ENCODE measurements at regions not wholly inside any gene's neighbourhood (a gene's known extent, or its start where the extent isn't known, plus 50 kb on each side); places are given as distances from the start of the nearest gene placed in this dataset.

DNA sequence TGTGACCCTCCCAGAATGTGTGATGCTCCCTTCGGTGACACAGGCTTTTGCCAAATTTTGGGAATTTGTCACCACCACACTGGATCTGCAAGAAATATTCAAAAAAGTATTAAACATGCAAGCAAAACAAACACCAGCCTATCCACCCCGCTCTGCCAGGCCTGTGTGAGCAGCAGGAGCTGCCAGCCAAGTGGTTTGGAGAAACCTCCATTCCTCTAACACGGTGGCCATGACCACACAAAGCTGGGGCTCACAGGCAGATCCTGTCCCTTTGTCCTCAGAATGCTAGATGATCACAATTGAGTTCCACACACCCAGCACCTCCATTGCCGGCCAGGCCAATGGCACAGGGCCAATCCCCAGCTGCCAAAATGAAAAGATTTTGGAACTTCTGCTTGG is 261.9 kb upstream of the PPP2R2D start:
- no peak overlapping the region for H3K4me3 ChIP-seq
- H3K9me3 ChIP-seq: peaks cover 16% of the 10 kb centered on the region
- no peaks in the 10 kb centered on the region for H3K27me3 ChIP-seq
- no peaks in the 10 kb centered on the region for H3K4me1 ChIP-seq
- no peak overlapping the region for H3K27ac ChIP-seq
- TF ChIP-seq POLR2AphosphoS5 (IDR thresholded peaks at IDR 0.05) (no peak), EP300 (IDR thresholded peaks at IDR 0.05) (no peak), POLR2A (IDR thresholded peaks at IDR 0.05) (no peak), CTCF (IDR thresholded peaks at IDR 0.05) (no peak)
- no peaks in the 10 kb centered on the region for H3K36me3 ChIP-seq
- WGBS: 90% methylated on average over 2 of the region's 4 CpGs
- DNase-seq (ENCODE audit: low spot score in 2 of 2): no peak

DNA sequence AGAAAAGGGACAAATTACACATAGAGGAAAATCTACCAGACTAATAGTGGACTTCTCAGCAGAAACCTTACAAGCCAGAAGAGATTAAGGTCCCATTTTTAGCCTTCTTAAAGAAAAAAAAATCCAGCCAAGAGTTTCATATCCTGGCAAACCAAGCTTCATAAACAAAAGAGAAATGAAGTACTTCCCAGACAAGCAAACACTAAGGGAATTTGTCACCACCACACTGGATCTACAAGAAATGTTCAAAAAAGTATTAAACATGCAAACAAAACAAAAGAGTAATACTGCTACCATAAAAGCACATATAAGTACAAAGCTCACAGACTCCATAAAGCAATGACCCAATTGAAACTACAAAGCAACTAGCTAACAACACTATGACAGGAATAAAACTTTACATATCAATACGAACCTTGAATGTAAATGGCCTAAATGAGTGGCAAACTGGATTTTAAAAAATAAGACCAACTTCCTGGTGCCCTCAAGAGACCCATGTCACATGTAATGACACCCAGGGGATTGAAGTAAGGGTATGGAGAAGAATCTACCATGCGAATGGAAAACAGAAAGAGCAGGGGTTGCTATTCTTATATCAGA is 260.7 kb upstream of the PPP2R2D start:
- H3K27me3 ChIP-seq: no peaks in the 10 kb centered on the region
- no peak for TF ChIP-seq EP300 (IDR thresholded peaks at IDR 0.05)
- 46% methylated on average over 2 of the region's 2 CpGs for WGBS

DNA sequence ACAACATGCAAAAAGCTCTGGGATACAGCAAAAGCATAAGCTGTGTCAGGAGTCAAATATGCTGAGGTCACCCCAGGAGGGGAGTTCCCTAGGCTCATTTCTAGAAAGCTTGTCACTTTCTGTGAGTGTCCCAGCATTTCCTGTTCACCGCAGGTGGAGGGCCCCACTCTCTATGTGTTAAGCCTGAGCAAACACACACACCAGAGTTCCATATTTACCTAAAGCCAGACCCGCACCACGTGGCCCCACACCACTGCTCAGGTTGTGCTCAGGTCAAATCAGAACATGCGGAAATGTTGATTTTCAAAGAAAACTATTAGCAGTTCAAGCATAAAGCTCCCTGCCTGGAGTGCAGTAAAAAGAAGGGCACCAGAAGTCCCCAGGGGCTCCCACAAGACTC is 259.6 kb upstream of the PPP2R2D start:
- Histone ChIP-seq H3K27me3 (no peaks in the 10 kb centered on the region), H3K36me3 (no peaks in the 10 kb centered on the region), H3K4me3 (no peak overlapping the region), H3K27ac (no peak overlapping the region), H3K9me3 (peaks cover 11% of the 10 kb centered on the region), H3K4me1 (no peaks in the 10 kb centered on the region)
- no peak for TF ChIP-seq POLR2AphosphoS5 (IDR thresholded peaks at IDR 0.05)
- TF ChIP-seq CTCF (IDR thresholded peaks at IDR 0.05): no peak
- TF ChIP-seq POLR2A (IDR thresholded peaks at IDR 0.05): no peak
- no peak for TF ChIP-seq EP300 (IDR thresholded peaks at IDR 0.05)
- DNase-seq (ENCODE audit: low spot score in 2 of 2): no peak
- WGBS: 67% methylated on average over 4 of the region's 4 CpGs

More for the DNA sequence above, 260.7 kb upstream of the PPP2R2D start:
- Histone ChIP-seq H3K27ac (no peak overlapping the region), H3K4me1 (no peaks in the 10 kb centered on the region), H3K36me3 (no peaks in the 10 kb centered on the region), H3K9me3 (peaks cover 16% of the 10 kb centered on the region), H3K4me3 (no peak overlapping the region)
- no peak for DNase-seq (ENCODE audit: low spot score in 2 of 2)

DNA sequence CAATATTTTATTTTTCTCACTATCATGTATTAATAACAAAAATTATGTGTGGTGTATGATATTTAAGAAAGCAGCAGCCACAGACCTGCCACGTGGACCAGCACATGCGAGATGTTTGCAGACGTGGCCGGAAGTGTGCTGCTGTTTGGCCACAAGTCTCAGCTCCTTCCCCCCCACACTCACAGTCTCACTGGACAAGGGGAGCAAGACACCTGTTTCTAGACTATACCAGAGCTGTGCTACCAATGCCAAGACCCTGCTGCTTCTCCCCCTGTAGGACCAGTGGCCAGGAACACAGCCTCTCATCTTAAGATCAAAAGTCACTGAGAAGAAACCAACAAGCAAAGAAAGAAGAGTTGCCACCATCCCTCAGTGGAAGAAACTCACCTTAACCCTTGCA is 258.9 kb upstream of the PPP2R2D start:
- 82% methylated on average over 4 of the region's 4 CpGs for WGBS
- TF ChIP-seq POLR2AphosphoS5 (IDR thresholded peaks at IDR 0.05) (no peak), POLR2A (IDR thresholded peaks at IDR 0.05) (no peak), CTCF (IDR thresholded peaks at IDR 0.05) (no peak), EP300 (IDR thresholded peaks at IDR 0.05) (no peak)
- peaks cover 11% of the 10 kb centered on the region for H3K9me3 ChIP-seq
- DNase-seq (ENCODE audit: low spot score in 2 of 2): no peak
- no peaks in the 10 kb centered on the region for H3K4me1 ChIP-seq
- H3K36me3 ChIP-seq: no peaks in the 10 kb centered on the region
- H3K4me3 ChIP-seq: no peak overlapping the region
- no peak overlapping the region for H3K27ac ChIP-seq
- H3K27me3 ChIP-seq: peaks cover 5% of the 10 kb centered on the region

GRCh38 chr10:131642966-131643365 is 257.8 kb upstream of the PPP2R2D start:
- 65% methylated on average over 4 of the region's 4 CpGs for WGBS
- Histone ChIP-seq H3K27ac (no peak overlapping the region), H3K4me3 (no peak overlapping the region), H3K9me3 (peaks cover 9% of the 10 kb centered on the region), H3K36me3 (no peaks in the 10 kb centered on the region), H3K4me1 (no peaks in the 10 kb centered on the region), H3K27me3 (peaks cover 9% of the 10 kb centered on the region)
- no peak for DNase-seq (ENCODE audit: low spot score in 2 of 2)
- TF ChIP-seq EP300 (IDR thresholded peaks at IDR 0.05): no peak
- TF ChIP-seq POLR2AphosphoS5 (IDR thresholded peaks at IDR 0.05): no peak
- no peak for TF ChIP-seq CTCF (IDR thresholded peaks at IDR 0.05)
- TF ChIP-seq POLR2A (IDR thresholded peaks at IDR 0.05): no peak

DNA sequence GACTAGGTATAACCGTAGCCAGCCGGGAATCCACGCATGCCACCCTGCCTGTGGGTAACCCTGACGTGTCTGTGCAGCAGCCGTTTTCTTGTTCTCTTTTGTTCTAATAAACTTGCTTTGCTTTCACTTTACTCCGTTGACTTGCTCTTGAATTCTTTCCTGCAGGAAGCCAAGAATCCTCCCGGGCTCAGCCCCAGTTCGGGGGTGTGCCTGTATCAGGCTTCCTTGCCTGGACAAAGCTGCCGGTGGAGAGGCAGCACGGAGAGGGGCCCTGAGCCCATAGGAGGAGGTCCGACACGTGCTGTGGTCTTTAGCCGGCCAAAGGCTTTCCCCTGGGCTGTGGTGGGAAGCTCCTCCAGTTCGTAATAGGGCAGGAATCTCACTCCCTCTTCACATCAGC is 256.5 kb upstream of the PPP2R2D start:
- DNase-seq (ENCODE audit: low spot score in 2 of 2): no peak
- WGBS: 26% methylated on average over 12 of the region's 14 CpGs

More for the DNA sequence above, 256.5 kb upstream of the PPP2R2D start:
- H3K27ac ChIP-seq: no peak overlapping the region
- peak overlapping the region; percentile 17 for H3K4me3 ChIP-seq
- TF ChIP-seq EP300 (IDR thresholded peaks at IDR 0.05): no peak
- no peak for TF ChIP-seq CTCF (IDR thresholded peaks at IDR 0.05)
- TF ChIP-seq POLR2AphosphoS5 (IDR thresholded peaks at IDR 0.05): no peak
- TF ChIP-seq POLR2A (IDR thresholded peaks at IDR 0.05): no peak
- peaks cover 5% of the 10 kb centered on the region for H3K9me3 ChIP-seq
- H3K27me3 ChIP-seq: peaks cover 9% of the 10 kb centered on the region
- H3K36me3 ChIP-seq: no peaks in the 10 kb centered on the region
- H3K4me1 ChIP-seq: no peaks in the 10 kb centered on the region

All from suprapubic skin (tissue), 4 donors.